ENCODE measurements at regions not wholly inside any gene's neighbourhood (a gene's known extent, or its start where the extent isn't known, plus 50 kb on each side); places are given as distances from the start of the nearest gene placed in this dataset.

DNA sequence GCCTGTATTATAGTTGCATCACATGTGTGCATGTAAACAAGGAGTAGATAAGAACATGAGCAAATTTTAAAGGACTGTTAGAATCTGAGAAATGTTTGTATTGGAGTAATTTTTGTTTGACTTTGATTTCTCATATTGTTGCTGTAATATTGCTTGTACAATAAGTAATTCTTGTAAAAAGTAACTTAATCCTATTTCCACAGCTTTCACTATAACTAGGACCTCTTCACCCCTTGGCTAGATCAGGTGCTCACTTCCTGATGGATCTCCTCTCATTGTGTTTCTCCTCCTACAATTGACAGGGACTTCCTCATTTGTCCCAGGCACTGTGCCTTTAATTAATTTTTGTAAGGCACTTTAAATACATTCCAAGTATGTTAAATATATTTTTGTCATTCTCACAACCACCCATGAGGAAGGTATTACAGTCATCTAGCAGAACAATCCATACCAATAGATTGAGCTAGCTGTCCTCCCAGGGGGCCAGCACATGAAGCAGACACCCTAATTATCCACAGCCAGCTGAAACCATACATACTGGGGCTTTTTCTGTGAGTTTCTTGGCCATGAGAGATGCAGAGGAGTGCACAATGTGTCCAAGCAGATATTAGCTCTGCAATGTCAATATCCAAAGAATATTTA lies 359.5 kb upstream of the ACVR2A start:
- RAD21 ChIA-PET (ENCODE audit: low non-redundant PET in 1 of 2, low total read pairs in 2 of 2, uncharacterized antibody in 2 of 2, unreplicated experiment in 2 of 2): no interaction called here
- Histone ChIP-seq H3K4me2 (ENCODE audit: low read length) (no peak overlapping the region), H3K27me3 (ENCODE audit: insufficient read depth, low read length) (no peaks in the 10 kb centered on the region), H3K36me3 (ENCODE audit: control insufficient read depth in 1 of 2, insufficient read depth in 2 of 2, low read length in 2 of 2) (no peaks in the 10 kb centered on the region), H2AFZ (ENCODE audit: low read depth, low read length, poor library complexity, severe bottlenecking) (no peak overlapping the region), H3K9ac (ENCODE audit: low read length) (no peak overlapping the region), H3K9me3 (ENCODE audit: control insufficient read depth in 1 of 2, insufficient read depth in 1 of 2, low read depth in 1 of 2, low read length in 2 of 2) (no peaks in the 10 kb centered on the region), H3K4me1 (ENCODE audit: control insufficient read depth in 1 of 2, insufficient read depth in 2 of 2, low read length in 2 of 2) (no peaks in the 10 kb centered on the region), H4K20me1 (ENCODE audit: insufficient read depth) (no peaks in the 10 kb centered on the region), H3K79me2 (ENCODE audit: insufficient read depth, low read length) (no peaks in the 10 kb centered on the region), H3K9me2 (ENCODE audit: insufficient read depth) (no peaks in the 10 kb centered on the region), H3K4me3 (replicated peaks in 1 of 2; ENCODE audit: low read depth in 1 of 2, low read length in 2 of 2) (no peak overlapping the region), H3K27ac (ENCODE audit: low read depth, low read length) (no peak overlapping the region)
- POLR2A ChIA-PET: no interaction called here
- no TSS peak for BruUV-seq (replicated peaks)
- TF ChIP-seq SP1 (IDR thresholded peaks at IDR 0.05; ENCODE audit: low read depth): no peak
- TF ChIP-seq, protein P1, sequence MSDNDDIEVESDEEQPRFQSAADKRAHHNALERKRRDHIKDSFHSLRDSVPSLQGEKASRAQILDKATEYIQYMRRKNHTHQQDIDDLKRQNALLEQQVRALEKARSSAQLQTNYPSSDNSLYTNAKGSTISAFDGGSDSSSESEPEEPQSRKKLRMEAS (IDR thresholded peaks at IDR 0.05): no peak
- TF ChIP-seq, protein P2, sequence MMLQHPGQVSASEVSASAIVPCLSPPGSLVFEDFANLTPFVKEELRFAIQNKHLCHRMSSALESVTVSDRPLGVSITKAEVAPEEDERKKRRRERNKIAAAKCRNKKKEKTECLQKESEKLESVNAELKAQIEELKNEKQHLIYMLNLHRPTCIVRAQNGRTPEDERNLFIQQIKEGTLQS (IDR thresholded peaks at IDR 0.05): no peak
- no peak for TF ChIP-seq CBX3 (IDR thresholded peaks at IDR 0.05; ENCODE audit: low read depth)
- TF ChIP-seq RAD21 (IDR thresholded peaks at IDR 0.05; ENCODE audit: low read depth): no peak
- no peak for TF ChIP-seq SRF (IDR thresholded peaks at IDR 0.05; ENCODE audit: low read depth)
- no peak for TF ChIP-seq ZNF274 (IDR thresholded peaks at IDR 0.05; ENCODE audit: low read depth, low read length)
- no peak for TF ChIP-seq EZH2 (IDR thresholded peaks at IDR 0.05)
- no peak for TF ChIP-seq ZFX (IDR thresholded peaks at IDR 0.05)
- TF ChIP-seq TCF7L2 (IDR thresholded peaks at IDR 0.05; ENCODE audit: borderline replicate concordance, extremely low read depth, insufficient read depth, insufficient read length): no peak
- TF ChIP-seq EGR1 (IDR thresholded peaks at IDR 0.05; ENCODE audit: low read depth): no peak
- TF ChIP-seq, protein P3, sequence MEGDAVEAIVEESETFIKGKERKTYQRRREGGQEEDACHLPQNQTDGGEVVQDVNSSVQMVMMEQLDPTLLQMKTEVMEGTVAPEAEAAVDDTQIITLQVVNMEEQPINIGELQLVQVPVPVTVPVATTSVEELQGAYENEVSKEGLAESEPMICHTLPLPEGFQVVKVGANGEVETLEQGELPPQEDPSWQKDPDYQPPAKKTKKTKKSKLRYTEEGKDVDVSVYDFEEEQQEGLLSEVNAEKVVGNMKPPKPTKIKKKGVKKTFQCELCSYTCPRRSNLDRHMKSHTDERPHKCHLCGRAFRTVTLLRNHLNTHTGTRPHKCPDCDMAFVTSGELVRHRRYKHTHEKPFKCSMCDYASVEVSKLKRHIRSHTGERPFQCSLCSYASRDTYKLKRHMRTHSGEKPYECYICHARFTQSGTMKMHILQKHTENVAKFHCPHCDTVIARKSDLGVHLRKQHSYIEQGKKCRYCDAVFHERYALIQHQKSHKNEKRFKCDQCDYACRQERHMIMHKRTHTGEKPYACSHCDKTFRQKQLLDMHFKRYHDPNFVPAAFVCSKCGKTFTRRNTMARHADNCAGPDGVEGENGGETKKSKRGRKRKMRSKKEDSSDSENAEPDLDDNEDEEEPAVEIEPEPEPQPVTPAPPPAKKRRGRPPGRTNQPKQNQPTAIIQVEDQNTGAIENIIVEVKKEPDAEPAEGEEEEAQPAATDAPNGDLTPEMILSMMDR (IDR thresholded peaks at IDR 0.05 in 2 of 3, conservative IDR thresholded peaks at IDR 0.05 in 1 of 3; ENCODE audit: borderline replicate concordance in 1 of 3, insufficient read depth in 1 of 3, low read depth in 2 of 3, low read length in 2 of 3): no peak
- ATAC-seq (no peak), DNase-seq (ENCODE audit: low read depth, low spot score) (no peak)
- CTCF ChIA-PET: no interaction called here
- intact Hi-C loops (cut with micrococcal nuclease): no loop called here
